Fibroblast of villous mesenchyme (primary cell): ENCODE measurements at regions not wholly inside any gene's neighbourhood (a gene's known extent, or its start where the extent isn't known, plus 50 kb on each side); places are given as distances from the start of the nearest gene placed in this dataset.

Experiments
- DNase-seq: peaks from one replicate; pipeline ENCODE4 v3.0.0-alpha.2; 2010; ENCODE audit warnings: low read depth
- H3K4me3 ChIP-seq: 2 replicates; pipeline ENCODE4 v1.5.1; 2011; ENCODE audit warnings: low read depth, mild to moderate bottlenecking, low read length
- CTCF ChIP-seq: IDR thresholded peaks from 2 replicates; pipeline ENCODE4 v1.5.1; 2012; ENCODE audit warnings: low read depth, mild to moderate bottlenecking, low read length; ENCODE audit not compliant: insufficient read depth

GRCh38 chr18:44500808-44501610 lies 179.7 kb upstream of the SETBP1 start:
- TF ChIP-seq CTCF, result no peak

GRCh38 chr18:44502221-44502620 lies 178.5 kb upstream of the SETBP1 start:
- DNase-seq, result no peak
- TF ChIP-seq CTCF, result no peak
- H3K4me3 ChIP-seq, result no peak overlapping the region

More at GRCh38 chr18:44500808-44501610, 179.7 kb upstream of the SETBP1 start:
- no peak overlapping the region for H3K4me3 ChIP-seq
- no peak for DNase-seq

GRCh38 chr18:44502790-44503189 lies 177.9 kb upstream of the SETBP1 start:
- no peak for TF ChIP-seq CTCF
- H3K4me3 ChIP-seq, result no peak overlapping the region
- no peak for DNase-seq

GRCh38 chr18:44503854-44504253 lies 176.8 kb upstream of the SETBP1 start:
- DNase-seq, result no peak

GRCh38 chr18:44507729-44508325 lies 172.9 kb upstream of the SETBP1 start:
- TF ChIP-seq CTCF, result no peak

More at GRCh38 chr18:44503854-44504253, 176.8 kb upstream of the SETBP1 start:
- no peak overlapping the region for H3K4me3 ChIP-seq
- TF ChIP-seq CTCF, result no peak

GRCh38 chr18:44508474-44508873 lies 172.2 kb upstream of the SETBP1 start:
- no peak for DNase-seq
- no peak overlapping the region for H3K4me3 ChIP-seq
- TF ChIP-seq CTCF, result no peak

More at GRCh38 chr18:44507729-44508325, 172.9 kb upstream of the SETBP1 start:
- H3K4me3 ChIP-seq, result no peak overlapping the region
- no peak for DNase-seq
